Esophagus muscularis mucosa (tissue), 4 donors: ENCODE measurements at regions not wholly inside any gene's neighbourhood (a gene's known extent, or its start where the extent isn't known, plus 50 kb on each side); places are given as distances from the start of the nearest gene placed in this dataset.

Experiments
- CTCF ChIP-seq, 3 experiments: fragments of 200-600 bp in 2 of 3; fragments of 450-650 bp in 1 of 3; sonication (generic) in 2 of 3; IDR thresholded peaks; one replicate each; pipeline ENCODE4 v1.5.1; 2017 to 2019; ENCODE audit warnings: antibody characterized with exemption in 3 of 3, mild to moderate bottlenecking in 2 of 3, moderate library complexity in 1 of 3
- EP300 ChIP-seq: sonication (generic); formaldehyde crosslinking; IDR thresholded peaks from one replicate; pipeline ENCODE4 v1.6.1; 2017; ENCODE audit warnings: antibody characterized with exemption
- POLR2A ChIP-seq: fragments of 450-650 bp; IDR thresholded peaks from one replicate; pipeline ENCODE4 v1.6.1; 2017; ENCODE audit warnings: antibody characterized with exemption, moderate library complexity, mild to moderate bottlenecking, low read depth
- POLR2AphosphoS5 ChIP-seq, 2 donors: sonication (generic); formaldehyde crosslinking; IDR thresholded peaks; one replicate each; pipeline ENCODE4 v1.6.1; 2017; ENCODE audit warnings: antibody characterized with exemption in 2 of 2

- TF ChIP-seq CTCF (IDR thresholded peaks at IDR 0.05), result no peak
- no peak for TF ChIP-seq POLR2A
- no peak for TF ChIP-seq EP300
- no peak for TF ChIP-seq POLR2AphosphoS5 (IDR thresholded peaks at IDR 0.05)
Measured at GRCh38 chr1:59163268-59164092, 133.4 kb upstream of the FGGY start.
